ENCODE measurements at regions not wholly inside any gene's neighbourhood (a gene's known extent, or its start where the extent isn't known, plus 50 kb on each side); places are given as distances from the start of the nearest gene placed in this dataset.

DNA sequence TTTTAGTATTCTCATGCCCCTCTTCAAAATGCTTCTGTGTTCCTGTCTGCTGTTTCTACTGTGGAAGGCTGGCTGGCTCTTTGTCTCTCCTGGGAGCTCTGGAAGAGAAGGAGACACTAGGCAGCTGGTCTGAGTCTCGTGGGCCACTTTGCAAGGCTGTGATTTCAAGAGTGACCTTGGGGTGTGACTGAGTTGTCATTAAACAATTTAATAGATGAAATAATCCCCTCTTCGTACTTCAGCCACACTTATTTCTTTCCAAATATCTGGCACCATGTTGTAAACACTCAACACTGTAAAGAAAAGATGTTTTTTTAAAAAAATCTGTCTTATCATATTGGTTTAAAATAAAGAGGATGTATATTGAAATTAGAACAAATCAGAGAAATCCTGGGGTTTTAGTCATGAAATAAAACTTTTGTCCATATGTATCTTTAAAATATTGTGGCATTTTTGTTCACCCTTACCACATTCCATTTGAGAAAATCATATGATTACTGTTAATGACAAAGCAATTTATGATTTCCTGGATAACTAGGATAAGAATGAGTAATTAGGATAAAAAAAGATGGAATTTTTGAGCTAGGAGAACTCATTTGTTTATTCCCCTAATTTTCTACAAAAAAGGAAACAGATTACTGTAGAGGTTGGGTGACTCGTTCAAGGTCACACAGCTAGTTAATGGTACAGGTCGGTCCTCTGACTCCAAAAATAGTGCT is 200.8 kb downstream of the MAT2B start:
- Mint-ChIP-seq H3K27me3 (peaks cover 0 to 2% of the 10 kb centered on the region in 2 donors), H3K27ac (no peak overlapping the region), H3K9me3 (peaks cover 0 to 6% (median 0%) of the 10 kb centered on the region in 8 donors), H3K36me3 (no peaks in the 10 kb centered on the region), H3K4me1 (no peaks in the 10 kb centered on the region), H3K4me3 (no peak overlapping the region)
- ChIA-PET CTCF (ENCODE audit: partially characterized antibody) (interaction anchor here (1.2 kb wide), 1 partner anchor 10 kb away, joined by 3 read pairs; no protein-coding TSS in a partner anchor), POLR2A (ENCODE audit: partially characterized antibody) (no interaction called here)
- intact Hi-C loops (cut with micrococcal nuclease) = no loop called here
- no peaks in the 10 kb centered on the region for H3K36me3 ChIP-seq (ENCODE audit: insufficient read depth, low read length)
- no peaks in the 10 kb centered on the region for H3K4me1 ChIP-seq (ENCODE audit: insufficient read depth, low read length)
- no peaks in the 10 kb centered on the region for H3K27me3 ChIP-seq (ENCODE audit: insufficient read depth, low read length)
- no peaks in the 10 kb centered on the region for H3K9me3 ChIP-seq (ENCODE audit: control insufficient read depth in 1 of 2, low read length in 2 of 2)
- no peak overlapping the region for H3K27ac ChIP-seq (ENCODE audit: low read depth, low read length)
- no peak for DNase-seq
- H3K4me3 ChIP-seq (ENCODE audit: low read length in 2 of 2) = no peak overlapping the region

GRCh38 chr5:163712011-163712410 is 206.6 kb downstream of the MAT2B start:
- no peaks in the 10 kb centered on the region for H3K36me3 Mint-ChIP-seq
- H3K27me3 Mint-ChIP-seq = peaks cover 0 to 2% of the 10 kb centered on the region in 2 donors
- Histone ChIP-seq H3K4me3 (ENCODE audit: low read length in 2 of 2) (no peak overlapping the region), H3K27ac (ENCODE audit: low read depth, low read length) (no peak overlapping the region), H3K36me3 (ENCODE audit: insufficient read depth, low read length) (no peaks in the 10 kb centered on the region), H3K4me1 (ENCODE audit: insufficient read depth, low read length) (no peaks in the 10 kb centered on the region), H3K9me3 (ENCODE audit: control insufficient read depth in 1 of 2, low read length in 2 of 2) (no peaks in the 10 kb centered on the region), H3K27me3 (ENCODE audit: insufficient read depth, low read length) (no peaks in the 10 kb centered on the region)
- DNase-seq = no peak
- CTCF ChIA-PET (ENCODE audit: partially characterized antibody) = no interaction called here
- peaks cover 0 to 5% (median 1%) of the 10 kb centered on the region in 8 donors for H3K9me3 Mint-ChIP-seq
- POLR2A ChIA-PET (ENCODE audit: partially characterized antibody) = no interaction called here
- H3K4me3 Mint-ChIP-seq = no peak overlapping the region
- intact Hi-C loops (cut with micrococcal nuclease) = no loop called here
- no peaks in the 10 kb centered on the region for H3K4me1 Mint-ChIP-seq
- no peak overlapping the region for H3K27ac Mint-ChIP-seq

GRCh38 chr5:163718272-163718671 is 212.9 kb downstream of the MAT2B start:
- H3K36me3 Mint-ChIP-seq = no peaks in the 10 kb centered on the region
- Histone ChIP-seq H3K36me3 (ENCODE audit: insufficient read depth, low read length) (no peaks in the 10 kb centered on the region), H3K4me1 (ENCODE audit: insufficient read depth, low read length) (no peaks in the 10 kb centered on the region), H3K27me3 (ENCODE audit: insufficient read depth, low read length) (no peaks in the 10 kb centered on the region), H3K9me3 (ENCODE audit: control insufficient read depth in 1 of 2, low read length in 2 of 2) (no peaks in the 10 kb centered on the region), H3K4me3 (ENCODE audit: low read length in 2 of 2) (no peak overlapping the region), H3K27ac (ENCODE audit: low read depth, low read length) (no peak overlapping the region)
- H3K27me3 Mint-ChIP-seq = no peaks in the 10 kb centered on the region
- CTCF ChIA-PET (ENCODE audit: partially characterized antibody) = no interaction called here
- intact Hi-C loops (cut with micrococcal nuclease) = no loop called here
- POLR2A ChIA-PET (ENCODE audit: partially characterized antibody) = no interaction called here
- no peak overlapping the region for H3K27ac Mint-ChIP-seq
- H3K9me3 Mint-ChIP-seq = peaks cover 0 to 7% (median 2%) of the 10 kb centered on the region in 8 donors
- no peak for DNase-seq
- no peak overlapping the region for H3K4me3 Mint-ChIP-seq
- H3K4me1 Mint-ChIP-seq = no peaks in the 10 kb centered on the region

DNA sequence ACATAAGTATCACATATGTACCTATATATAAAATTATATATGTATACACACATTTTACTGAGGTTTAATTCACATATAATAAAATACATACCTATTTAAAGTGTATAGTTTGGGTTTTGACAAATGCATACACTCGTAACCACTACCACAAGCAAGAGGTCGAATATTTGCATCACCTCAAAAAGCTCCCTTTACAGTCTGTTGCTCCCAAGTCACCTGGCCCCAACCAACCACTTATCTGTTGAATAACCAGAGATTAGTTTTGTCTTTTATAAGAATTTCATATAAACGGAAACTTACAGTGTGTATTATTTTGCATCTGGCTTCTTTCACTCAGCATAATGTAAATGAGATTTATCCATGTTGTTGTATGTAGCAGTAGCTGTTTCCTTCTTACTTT is 218.9 kb downstream of the MAT2B start:
- Mint-ChIP-seq H3K27ac (no peak overlapping the region), H3K36me3 (no peaks in the 10 kb centered on the region), H3K4me3 (no peak overlapping the region), H3K9me3 (peaks cover 0 to 7% (median 0%) of the 10 kb centered on the region in 8 donors), H3K4me1 (no peaks in the 10 kb centered on the region), H3K27me3 (no peaks in the 10 kb centered on the region)
- intact Hi-C loops (cut with micrococcal nuclease) = no loop called here
- Histone ChIP-seq H3K36me3 (ENCODE audit: insufficient read depth, low read length) (no peaks in the 10 kb centered on the region), H3K9me3 (ENCODE audit: control insufficient read depth in 1 of 2, low read length in 2 of 2) (no peaks in the 10 kb centered on the region), H3K27ac (ENCODE audit: low read depth, low read length) (no peak overlapping the region), H3K4me3 (ENCODE audit: low read length in 2 of 2) (no peak overlapping the region), H3K27me3 (ENCODE audit: insufficient read depth, low read length) (no peaks in the 10 kb centered on the region), H3K4me1 (ENCODE audit: insufficient read depth, low read length) (no peaks in the 10 kb centered on the region)
- POLR2A ChIA-PET (ENCODE audit: partially characterized antibody) = no interaction called here
- CTCF ChIA-PET (ENCODE audit: partially characterized antibody) = no interaction called here
- no peak for DNase-seq

- POLR2A ChIA-PET (ENCODE audit: partially characterized antibody) = no interaction called here
- Histone ChIP-seq H3K36me3 (ENCODE audit: insufficient read depth, low read length) (no peaks in the 10 kb centered on the region), H3K4me1 (ENCODE audit: insufficient read depth, low read length) (no peaks in the 10 kb centered on the region), H3K9me3 (ENCODE audit: control insufficient read depth in 1 of 2, low read length in 2 of 2) (no peaks in the 10 kb centered on the region), H3K27me3 (ENCODE audit: insufficient read depth, low read length) (no peaks in the 10 kb centered on the region), H3K27ac (ENCODE audit: low read depth, low read length) (no peak overlapping the region), H3K4me3 (ENCODE audit: low read length in 2 of 2) (no peak overlapping the region)
- Mint-ChIP-seq H3K27ac (no peak overlapping the region), H3K4me1 (no peaks in the 10 kb centered on the region), H3K9me3 (peaks cover 0 to 6% (median 0%) of the 10 kb centered on the region in 8 donors), H3K36me3 (no peaks in the 10 kb centered on the region), H3K27me3 (no peaks in the 10 kb centered on the region), H3K4me3 (no peak overlapping the region)
- CTCF ChIA-PET (ENCODE audit: partially characterized antibody) = no interaction called here
- intact Hi-C loops (cut with micrococcal nuclease) = no loop called here
- no peak for DNase-seq
Measured at GRCh38 chr5:163727028-163727427, 221.6 kb downstream of the MAT2B start.

DNA sequence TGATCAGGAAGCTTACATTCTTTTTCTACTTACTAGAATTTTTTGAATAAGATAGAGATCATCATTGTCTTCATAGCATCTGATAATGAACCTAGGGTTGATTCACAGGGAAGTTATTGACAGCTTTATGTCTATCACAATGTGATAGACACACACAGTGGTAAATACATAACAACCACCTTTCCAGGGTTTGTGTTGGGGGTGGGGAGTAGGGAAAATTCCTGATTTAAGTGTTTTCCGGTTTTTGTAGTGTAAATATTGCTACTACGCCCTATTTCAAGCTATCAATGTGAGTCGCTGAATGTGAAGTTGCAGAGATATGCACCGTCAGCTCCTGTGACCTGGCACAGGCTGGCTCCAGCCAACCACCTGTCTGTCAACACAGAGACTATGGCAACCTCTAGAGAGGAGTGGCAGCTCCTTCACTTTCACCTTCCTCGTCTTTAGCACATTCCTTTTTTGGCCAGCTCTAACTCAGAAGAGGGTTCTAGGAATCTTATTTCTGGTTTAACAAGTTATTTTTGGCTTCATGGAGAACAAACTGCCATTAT is 224.9 kb downstream of the MAT2B start:
- no peak overlapping the region for H3K27ac Mint-ChIP-seq
- Histone ChIP-seq H3K27me3 (ENCODE audit: insufficient read depth, low read length) (no peaks in the 10 kb centered on the region), H3K4me3 (ENCODE audit: low read length in 2 of 2) (no peak overlapping the region), H3K4me1 (ENCODE audit: insufficient read depth, low read length) (no peaks in the 10 kb centered on the region), H3K36me3 (ENCODE audit: insufficient read depth, low read length) (no peaks in the 10 kb centered on the region), H3K9me3 (ENCODE audit: control insufficient read depth in 1 of 2, low read length in 2 of 2) (no peaks in the 10 kb centered on the region), H3K27ac (ENCODE audit: low read depth, low read length) (no peak overlapping the region)
- H3K27me3 Mint-ChIP-seq = peaks cover 0 to 4% of the 10 kb centered on the region in 2 donors
- POLR2A ChIA-PET (ENCODE audit: partially characterized antibody) = no interaction called here
- no peak overlapping the region for H3K4me3 Mint-ChIP-seq
- CTCF ChIA-PET (ENCODE audit: partially characterized antibody) = no interaction called here
- DNase-seq = no peak
- H3K4me1 Mint-ChIP-seq = no peaks in the 10 kb centered on the region
- H3K36me3 Mint-ChIP-seq = no peaks in the 10 kb centered on the region
- intact Hi-C loops (cut with micrococcal nuclease) = no loop called here
- H3K9me3 Mint-ChIP-seq = peaks cover 0 to 6% (median 2%) of the 10 kb centered on the region in 8 donors

DNA sequence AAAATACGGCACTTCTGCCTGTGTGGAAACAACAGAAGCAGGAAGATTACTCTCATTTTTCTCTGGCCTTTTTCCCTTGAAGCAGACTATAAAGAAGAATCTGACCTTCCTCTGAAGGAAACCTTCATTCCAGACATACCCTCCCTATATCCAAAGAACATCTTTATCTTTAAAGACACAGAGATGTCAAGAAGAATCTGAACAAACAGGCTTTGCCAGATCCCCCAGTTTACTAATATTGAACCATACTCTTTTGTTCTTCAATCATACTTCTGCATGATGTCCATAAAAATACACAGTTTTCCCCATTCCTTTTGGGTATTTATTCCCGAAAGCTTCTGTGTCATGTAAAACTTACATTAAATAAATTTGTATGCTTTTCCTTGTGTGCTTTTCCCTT is 225.8 kb downstream of the MAT2B start:
- no peaks in the 10 kb centered on the region for H3K36me3 Mint-ChIP-seq
- no peaks in the 10 kb centered on the region for H3K9me3 ChIP-seq (ENCODE audit: control insufficient read depth in 1 of 2, low read length in 2 of 2)
- no peaks in the 10 kb centered on the region for H3K4me1 Mint-ChIP-seq
- intact Hi-C loops (cut with micrococcal nuclease) = no loop called here
- peaks cover 0 to 4% of the 10 kb centered on the region in 2 donors for H3K27me3 Mint-ChIP-seq
- H3K27ac Mint-ChIP-seq = no peak overlapping the region
- peaks cover 0 to 6% (median 2%) of the 10 kb centered on the region in 8 donors for H3K9me3 Mint-ChIP-seq
- H3K27me3 ChIP-seq (ENCODE audit: insufficient read depth, low read length) = no peaks in the 10 kb centered on the region
- no peaks in the 10 kb centered on the region for H3K4me1 ChIP-seq (ENCODE audit: insufficient read depth, low read length)
- no peaks in the 10 kb centered on the region for H3K36me3 ChIP-seq (ENCODE audit: insufficient read depth, low read length)
- no peak overlapping the region for H3K4me3 ChIP-seq (ENCODE audit: low read length in 2 of 2)
- no peak overlapping the region for H3K4me3 Mint-ChIP-seq
- CTCF ChIA-PET (ENCODE audit: partially characterized antibody) = no interaction called here
- no peak overlapping the region for H3K27ac ChIP-seq (ENCODE audit: low read depth, low read length)
- POLR2A ChIA-PET (ENCODE audit: partially characterized antibody) = no interaction called here
- no peak for DNase-seq

Measured in CD4-positive, alpha-beta memory T cell (primary cell).